WTC11 (cell line): ENCODE measurements at regions not wholly inside any gene's neighbourhood (a gene's known extent, or its start where the extent isn't known, plus 50 kb on each side); places are given as distances from the start of the nearest gene placed in this dataset.

Experiments
- ATAC-seq: fragments of 200-7000 bp; cut with Tn5 transposase; 2 replicates; pipeline ENCODE4 v1.10.0; 2021; ENCODE audit warnings: mild to moderate bottlenecking, moderate library complexity
- CTCF ChIA-PET: fragments of 300-600 bp; sonication (Branson Sonifier 250); formaldehyde crosslinking; loops from one replicate; lab custom pipeline; 2021; ENCODE audit warnings: antibody characterized with exemption; lab: Charles Lee
- POLR2A ChIA-PET: fragments of 350-600 bp; sonication (Branson Sonifier 250); formaldehyde crosslinking; loops from one replicate; lab custom pipeline; 2021; ENCODE audit warnings: antibody characterized with exemption; lab: Charles Lee
- DNase-seq: peaks from one replicate; pipeline ENCODE4 v3.0.0; 2021; ENCODE audit warnings: low spot score
- H3K27ac Mint-ChIP-seq: 2 replicates; pipeline ENCODE4 v1.8.0; 2021; ENCODE audit warnings: mixed read lengths
- H3K27me3 Mint-ChIP-seq: 2 replicates; pipeline ENCODE4 v1.8.0; 2021; ENCODE audit warnings: low read depth, mild to moderate bottlenecking, moderate library complexity, mixed read lengths
- H3K36me3 Mint-ChIP-seq: 2 replicates; pipeline ENCODE4 v1.8.0; 2021; ENCODE audit warnings: mixed read lengths
- H3K4me1 Mint-ChIP-seq: 2 replicates; pipeline ENCODE4 v1.8.0; 2022; ENCODE audit warnings: mixed read lengths
- H3K4me3 Mint-ChIP-seq: 2 replicates; pipeline ENCODE4 v1.8.0; 2021; ENCODE audit warnings: mild to moderate bottlenecking, moderate library complexity, mixed read lengths
- H3K9me3 Mint-ChIP-seq: 2 replicates; pipeline ENCODE4 v1.8.0; 2021; ENCODE audit warnings: mixed read lengths
- AFF4 ChIP-seq: sonication (generic); formaldehyde crosslinking; IDR thresholded peaks from 2 replicates; pipeline ENCODE4 v1.8.1; 2023; ENCODE audit warnings: mild to moderate bottlenecking, missing genetic modification reagents, borderline replicate concordance
- ARID4B ChIP-seq: sonication (generic); formaldehyde crosslinking; IDR thresholded peaks from 2 replicates; pipeline ENCODE4 v1.8.0; 2023; ENCODE audit warnings: missing genetic modification reagents, mild to moderate bottlenecking, borderline replicate concordance
- ATF1 ChIP-seq: sonication (generic); formaldehyde crosslinking; IDR thresholded peaks from 2 replicates; pipeline ENCODE4 v1.8.1; 2023; ENCODE audit warnings: mild to moderate bottlenecking, moderate library complexity, missing genetic modification reagents
- CTCF ChIP-seq: fragments of 200-600 bp; IDR thresholded peaks from 2 replicates; pipeline ENCODE4 v1.8.0; 2022; ENCODE audit warnings: antibody characterized with exemption
- ERG ChIP-seq: fragments of 250-450 bp; sonication (Bioruptor Pico); IDR thresholded peaks from 2 replicates; pipeline ENCODE4 v1.8.0; 2021; ENCODE audit warnings: mild to moderate bottlenecking
- ETV6 ChIP-seq: sonication (generic); formaldehyde crosslinking; IDR thresholded peaks from 2 replicates; pipeline ENCODE4 v1.8.1; 2022; ENCODE audit warnings: mild to moderate bottlenecking, missing genetic modification reagents
- GABPB1 ChIP-seq: sonication (generic); formaldehyde crosslinking; IDR thresholded peaks from 2 replicates; pipeline ENCODE4 v1.8.1; 2023; ENCODE audit warnings: mild to moderate bottlenecking, missing genetic modification reagents
- GTF2I ChIP-seq: fragments of 250-450 bp; sonication (Bioruptor Pico); conservative IDR thresholded peaks from 2 replicates; pipeline ENCODE4 v1.4.0; 2021; ENCODE audit warnings: mild to moderate bottlenecking
- HMGA2 ChIP-seq: fragments of 250-450 bp; sonication (Bioruptor Pico); IDR thresholded peaks from 2 replicates; pipeline ENCODE4 v1.4.0; 2021; ENCODE audit warnings: mild to moderate bottlenecking, moderate library complexity
- JAZF1 ChIP-seq: fragments of 250-450 bp; sonication (Bioruptor Pico); IDR thresholded peaks from 2 replicates; pipeline ENCODE4 v1.9.0; 2021; ENCODE audit warnings: moderate library complexity, mild to moderate bottlenecking, inconsistent platforms
- KAT7 ChIP-seq: sonication (generic); formaldehyde crosslinking; IDR thresholded peaks from 2 replicates; pipeline ENCODE4 v1.8.1; 2023; ENCODE audit warnings: missing genetic modification reagents, mild to moderate bottlenecking, borderline replicate concordance
- MAX ChIP-seq: sonication (generic); formaldehyde crosslinking; IDR thresholded peaks from 2 replicates; pipeline ENCODE4 v1.8.0; 2022; ENCODE audit warnings: mild to moderate bottlenecking, missing genetic modification reagents
- MYBL2 ChIP-seq: sonication (generic); formaldehyde crosslinking; IDR thresholded peaks from 2 replicates; pipeline ENCODE4 v1.8.1; 2023; ENCODE audit warnings: mild to moderate bottlenecking, moderate library complexity, missing genetic modification reagents
- NR2C2 ChIP-seq: sonication (generic); formaldehyde crosslinking; IDR thresholded peaks from 2 replicates; pipeline ENCODE4 v1.8.0; 2022; ENCODE audit warnings: mild to moderate bottlenecking, missing genetic modification reagents
- SP1 ChIP-seq: sonication (generic); formaldehyde crosslinking; conservative IDR thresholded peaks from 2 replicates; pipeline ENCODE4 v1.8.1; 2022; ENCODE audit warnings: missing genetic modification reagents
- ZNF219 ChIP-seq: sonication (generic); formaldehyde crosslinking; IDR thresholded peaks from 2 replicates; pipeline ENCODE4 v1.8.0; 2023; ENCODE audit warnings: missing genetic modification reagents, mild to moderate bottlenecking, borderline replicate concordance
- ZNF281 ChIP-seq: sonication (generic); formaldehyde crosslinking; IDR thresholded peaks from 2 replicates; pipeline ENCODE4 v1.8.0; 2023; ENCODE audit warnings: mild to moderate bottlenecking, missing genetic modification reagents
- ZNF532 ChIP-seq: fragments of 250-450 bp; sonication (Bioruptor Pico); IDR thresholded peaks from 2 replicates; pipeline ENCODE4 v1.9.0; 2021; ENCODE audit warnings: mild to moderate bottlenecking, borderline replicate concordance

- no peak for ATAC-seq
- no peak for TF ChIP-seq KAT7 (CRISPR knock-in tag)
- no peak for TF ChIP-seq ZNF219
- no peak for TF ChIP-seq NR2C2
- no peak for TF ChIP-seq JAZF1 (CRISPR knock-in tag)
- TF ChIP-seq ZNF281 (CRISPR knock-in tag), result no peak
- no peak for TF ChIP-seq HMGA2 (CRISPR knock-in tag)
- TF ChIP-seq SP1 (CRISPR knock-in tag), result no peak
- no peak for TF ChIP-seq MYBL2 (CRISPR knock-in tag)
- H3K4me1 Mint-ChIP-seq, result peaks cover 18% of the 10 kb centered on the region
- no peak overlapping the region for H3K27ac Mint-ChIP-seq
- ChIA-PET CTCF (no interaction called here), POLR2A (no interaction called here)
- H3K9me3 Mint-ChIP-seq, result no peaks in the 10 kb centered on the region
- no peaks in the 10 kb centered on the region for H3K27me3 Mint-ChIP-seq
- no peak overlapping the region for H3K4me3 Mint-ChIP-seq
- H3K36me3 Mint-ChIP-seq, result no peaks in the 10 kb centered on the region
- no peak for DNase-seq
These were observed 144.2 kb downstream of the C12orf75 start for GRCh38 chr12:105474672-105475071.

GRCh38 chr12:105476616-105477015 is 146.1 kb downstream of the C12orf75 start:
- Mint-ChIP-seq H3K27me3 (no peaks in the 10 kb centered on the region), H3K9me3 (no peaks in the 10 kb centered on the region), H3K4me3 (no peak overlapping the region), H3K36me3 (no peaks in the 10 kb centered on the region), H3K27ac (no peak overlapping the region), H3K4me1 (peaks cover 30% of the 10 kb centered on the region)
- CTCF ChIA-PET, result no interaction called here
- no peak for ATAC-seq
- POLR2A ChIA-PET, result no interaction called here
- no peak for DNase-seq
- no peak for TF ChIP-seq CTCF
- TF ChIP-seq AFF4, result no peak
- no peak for TF ChIP-seq ERG (CRISPR knock-in tag)
- no peak for TF ChIP-seq GTF2I (CRISPR knock-in tag)
- no peak for TF ChIP-seq ZNF532 (CRISPR knock-in tag)
- TF ChIP-seq MAX (CRISPR knock-in tag), result no peak
- TF ChIP-seq ETV6 (CRISPR knock-in tag), result no peak
- no peak for TF ChIP-seq ARID4B
- no peak for TF ChIP-seq GABPB1 (CRISPR knock-in tag)
- TF ChIP-seq ATF1 (CRISPR knock-in tag), result no peak
